ENCODE measurements at regions not wholly inside any gene's neighbourhood (a gene's known extent, or its start where the extent isn't known, plus 50 kb on each side); places are given as distances from the start of the nearest gene placed in this dataset.

GRCh38 chr5:158531860-158532259 lies 567.9 kb downstream of the EBF1 start:
- TF ChIP-seq HDAC2 (IDR thresholded peaks at IDR 0.05) (no peak), ZZZ3 (IDR thresholded peaks at IDR 0.05; ENCODE audit: control insufficient read depth, insufficient read length, low read depth) (no peak), JUND (IDR thresholded peaks at IDR 0.05; ENCODE audit: low read depth, low read length) (no peak), ETV6 (conservative IDR thresholded peaks at IDR 0.05 in 1 of 2, IDR thresholded peaks at IDR 0.05 in 1 of 2; ENCODE audit: borderline replicate concordance in 1 of 2, low read depth in 1 of 2) (no peak), NFYB (IDR thresholded peaks at IDR 0.05; ENCODE audit: insufficient read depth, low read depth, low read length) (no peak), POLR2AphosphoS5 (IDR thresholded peaks at IDR 0.05; ENCODE audit: low read length) (no peak), BRCA1 (IDR thresholded peaks at IDR 0.05; ENCODE audit: low read depth, low read length) (no peak), TARDBP (IDR thresholded peaks at IDR 0.05; ENCODE audit: borderline replicate concordance) (no peak), FOXK2 (IDR thresholded peaks at IDR 0.05) (no peak), GATAD2B (conservative IDR thresholded peaks at IDR 0.05; ENCODE audit: low read depth) (no peak), CTCF (IDR thresholded peaks at IDR 0.05 in 2 of 3, conservative IDR thresholded peaks at IDR 0.05 in 1 of 3; ENCODE audit: control insufficient read depth in 2 of 3, extremely low read depth in 1 of 3, insufficient read depth in 1 of 3, low read depth in 3 of 3, low read length in 3 of 3) (no peak), RBBP5 (conservative IDR thresholded peaks at IDR 0.05) (no peak)
